ENCODE measurements at regions not wholly inside any gene's neighbourhood (a gene's known extent, or its start where the extent isn't known, plus 50 kb on each side); places are given as distances from the start of the nearest gene placed in this dataset.

GRCh38 chr11:16554361-16554760, 184.1 kb upstream of the C11orf58 start:
- Histone ChIP-seq H3K27me3 (ENCODE audit: control insufficient read depth in 4 of 4, insufficient read depth in 4 of 4, low read length in 3 of 4) (no peaks in the 10 kb centered on the region), H3K4me1 (ENCODE audit: control insufficient read depth in 4 of 4, insufficient read depth in 4 of 4, low read length in 3 of 4) (no peaks in the 10 kb centered on the region), H3K36me3 (ENCODE audit: control insufficient read depth in 4 of 4, insufficient read depth in 3 of 4, low read depth in 1 of 4, low read length in 3 of 4) (no peaks in the 10 kb centered on the region), H3K27ac (ENCODE audit: low read depth in 1 of 2, low read length in 2 of 2) (no peak overlapping the region), H3K9ac (ENCODE audit: low read depth in 1 of 2, low read length in 2 of 2) (no peak overlapping the region), H3K9me3 (ENCODE audit: control insufficient read depth in 4 of 4, low read length in 3 of 4) (no peaks in the 10 kb centered on the region), H3K4me3 (ENCODE audit: low read depth in 1 of 3, low read length in 3 of 3) (no peak overlapping the region)
- DNase-seq (ENCODE audit: low spot score), result no peak
- 80% methylated on average over 2 of the region's 2 CpGs for WGBS
- TF ChIP-seq MAX (IDR thresholded peaks at IDR 0.05), result no peak
- TF ChIP-seq FOXA1 (IDR thresholded peaks at IDR 0.05), result no peak
- no peak for TF ChIP-seq RXRA (IDR thresholded peaks at IDR 0.05)
- no peak for TF ChIP-seq ATF3 (IDR thresholded peaks at IDR 0.05)
- no peak for TF ChIP-seq SP1 (IDR thresholded peaks at IDR 0.05)
- no peak for TF ChIP-seq NR2F2 (IDR thresholded peaks at IDR 0.05)
- TF ChIP-seq FOXA2 (IDR thresholded peaks at IDR 0.05), result no peak
- no peak for TF ChIP-seq RAD21 (IDR thresholded peaks at IDR 0.05)
- TF ChIP-seq JUND (IDR thresholded peaks at IDR 0.05), result no peak
- no peak for TF ChIP-seq EGR1 (IDR thresholded peaks at IDR 0.05; ENCODE audit: low read depth in 2 of 2)
- no peak for TF ChIP-seq HNF4G (IDR thresholded peaks at IDR 0.05)

GRCh38 chr11:16547879-16548278, 190.6 kb upstream of the C11orf58 start:
- DNase-seq (ENCODE audit: low spot score), result no peak
- Histone ChIP-seq H3K9ac (ENCODE audit: low read depth in 1 of 2, low read length in 2 of 2) (no peak overlapping the region), H3K27me3 (ENCODE audit: control insufficient read depth in 4 of 4, insufficient read depth in 4 of 4, low read length in 3 of 4) (no peaks in the 10 kb centered on the region), H3K9me3 (ENCODE audit: control insufficient read depth in 4 of 4, low read length in 3 of 4) (peaks cover 0 to 1% (median 0%) of the 10 kb centered on the region in 4 donors), H3K4me1 (ENCODE audit: control insufficient read depth in 4 of 4, insufficient read depth in 4 of 4, low read length in 3 of 4) (no peaks in the 10 kb centered on the region), H3K36me3 (ENCODE audit: control insufficient read depth in 4 of 4, insufficient read depth in 3 of 4, low read depth in 1 of 4, low read length in 3 of 4) (no peaks in the 10 kb centered on the region), H3K27ac (ENCODE audit: low read depth in 1 of 2, low read length in 2 of 2) (no peak overlapping the region), H3K4me3 (ENCODE audit: low read depth in 1 of 3, low read length in 3 of 3) (no peak overlapping the region)
- WGBS, result 93% methylated on average over 4 of the region's 4 CpGs
- TF ChIP-seq, protein P1, sequence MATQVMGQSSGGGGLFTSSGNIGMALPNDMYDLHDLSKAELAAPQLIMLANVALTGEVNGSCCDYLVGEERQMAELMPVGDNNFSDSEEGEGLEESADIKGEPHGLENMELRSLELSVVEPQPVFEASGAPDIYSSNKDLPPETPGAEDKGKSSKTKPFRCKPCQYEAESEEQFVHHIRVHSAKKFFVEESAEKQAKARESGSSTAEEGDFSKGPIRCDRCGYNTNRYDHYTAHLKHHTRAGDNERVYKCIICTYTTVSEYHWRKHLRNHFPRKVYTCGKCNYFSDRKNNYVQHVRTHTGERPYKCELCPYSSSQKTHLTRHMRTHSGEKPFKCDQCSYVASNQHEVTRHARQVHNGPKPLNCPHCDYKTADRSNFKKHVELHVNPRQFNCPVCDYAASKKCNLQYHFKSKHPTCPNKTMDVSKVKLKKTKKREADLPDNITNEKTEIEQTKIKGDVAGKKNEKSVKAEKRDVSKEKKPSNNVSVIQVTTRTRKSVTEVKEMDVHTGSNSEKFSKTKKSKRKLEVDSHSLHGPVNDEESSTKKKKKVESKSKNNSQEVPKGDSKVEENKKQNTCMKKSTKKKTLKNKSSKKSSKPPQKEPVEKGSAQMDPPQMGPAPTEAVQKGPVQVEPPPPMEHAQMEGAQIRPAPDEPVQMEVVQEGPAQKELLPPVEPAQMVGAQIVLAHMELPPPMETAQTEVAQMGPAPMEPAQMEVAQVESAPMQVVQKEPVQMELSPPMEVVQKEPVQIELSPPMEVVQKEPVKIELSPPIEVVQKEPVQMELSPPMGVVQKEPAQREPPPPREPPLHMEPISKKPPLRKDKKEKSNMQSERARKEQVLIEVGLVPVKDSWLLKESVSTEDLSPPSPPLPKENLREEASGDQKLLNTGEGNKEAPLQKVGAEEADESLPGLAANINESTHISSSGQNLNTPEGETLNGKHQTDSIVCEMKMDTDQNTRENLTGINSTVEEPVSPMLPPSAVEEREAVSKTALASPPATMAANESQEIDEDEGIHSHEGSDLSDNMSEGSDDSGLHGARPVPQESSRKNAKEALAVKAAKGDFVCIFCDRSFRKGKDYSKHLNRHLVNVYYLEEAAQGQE (IDR thresholded peaks at IDR 0.05), result no peak
- TF ChIP-seq YY1 (IDR thresholded peaks at IDR 0.05), result no peak
- TF ChIP-seq, protein P2, sequence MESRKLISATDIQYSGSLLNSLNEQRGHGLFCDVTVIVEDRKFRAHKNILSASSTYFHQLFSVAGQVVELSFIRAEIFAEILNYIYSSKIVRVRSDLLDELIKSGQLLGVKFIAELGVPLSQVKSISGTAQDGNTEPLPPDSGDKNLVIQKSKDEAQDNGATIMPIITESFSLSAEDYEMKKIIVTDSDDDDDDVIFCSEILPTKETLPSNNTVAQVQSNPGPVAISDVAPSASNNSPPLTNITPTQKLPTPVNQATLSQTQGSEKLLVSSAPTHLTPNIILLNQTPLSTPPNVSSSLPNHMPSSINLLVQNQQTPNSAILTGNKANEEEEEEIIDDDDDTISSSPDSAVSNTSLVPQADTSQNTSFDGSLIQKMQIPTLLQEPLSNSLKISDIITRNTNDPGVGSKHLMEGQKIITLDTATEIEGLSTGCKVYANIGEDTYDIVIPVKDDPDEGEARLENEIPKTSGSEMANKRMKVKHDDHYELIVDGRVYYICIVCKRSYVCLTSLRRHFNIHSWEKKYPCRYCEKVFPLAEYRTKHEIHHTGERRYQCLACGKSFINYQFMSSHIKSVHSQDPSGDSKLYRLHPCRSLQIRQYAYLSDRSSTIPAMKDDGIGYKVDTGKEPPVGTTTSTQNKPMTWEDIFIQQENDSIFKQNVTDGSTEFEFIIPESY (IDR thresholded peaks at IDR 0.05), result no peak
- no peak for TF ChIP-seq GABPA (IDR thresholded peaks at IDR 0.05 in 1 of 2, conservative IDR thresholded peaks at IDR 0.05 in 1 of 2)
- no peak for TF ChIP-seq NR2F2 (IDR thresholded peaks at IDR 0.05)
- no peak for TF ChIP-seq HNF4G (IDR thresholded peaks at IDR 0.05)
- TF ChIP-seq EGR1 (IDR thresholded peaks at IDR 0.05; ENCODE audit: low read depth in 2 of 2), result no peak
- TF ChIP-seq, protein P3, sequence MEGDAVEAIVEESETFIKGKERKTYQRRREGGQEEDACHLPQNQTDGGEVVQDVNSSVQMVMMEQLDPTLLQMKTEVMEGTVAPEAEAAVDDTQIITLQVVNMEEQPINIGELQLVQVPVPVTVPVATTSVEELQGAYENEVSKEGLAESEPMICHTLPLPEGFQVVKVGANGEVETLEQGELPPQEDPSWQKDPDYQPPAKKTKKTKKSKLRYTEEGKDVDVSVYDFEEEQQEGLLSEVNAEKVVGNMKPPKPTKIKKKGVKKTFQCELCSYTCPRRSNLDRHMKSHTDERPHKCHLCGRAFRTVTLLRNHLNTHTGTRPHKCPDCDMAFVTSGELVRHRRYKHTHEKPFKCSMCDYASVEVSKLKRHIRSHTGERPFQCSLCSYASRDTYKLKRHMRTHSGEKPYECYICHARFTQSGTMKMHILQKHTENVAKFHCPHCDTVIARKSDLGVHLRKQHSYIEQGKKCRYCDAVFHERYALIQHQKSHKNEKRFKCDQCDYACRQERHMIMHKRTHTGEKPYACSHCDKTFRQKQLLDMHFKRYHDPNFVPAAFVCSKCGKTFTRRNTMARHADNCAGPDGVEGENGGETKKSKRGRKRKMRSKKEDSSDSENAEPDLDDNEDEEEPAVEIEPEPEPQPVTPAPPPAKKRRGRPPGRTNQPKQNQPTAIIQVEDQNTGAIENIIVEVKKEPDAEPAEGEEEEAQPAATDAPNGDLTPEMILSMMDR (IDR thresholded peaks at IDR 0.05; ENCODE audit: low read depth, low read length, missing input control), result no peak
- no peak for TF ChIP-seq TAF1 (conservative IDR thresholded peaks at IDR 0.05)
- TF ChIP-seq SP1 (IDR thresholded peaks at IDR 0.05), result no peak
- TF ChIP-seq FOXA2 (IDR thresholded peaks at IDR 0.05), result no peak
- TF ChIP-seq MAX (IDR thresholded peaks at IDR 0.05), result no peak
- TF ChIP-seq JUND (IDR thresholded peaks at IDR 0.05), result no peak
- no peak for TF ChIP-seq ATF3 (IDR thresholded peaks at IDR 0.05)
- no peak for TF ChIP-seq FOXA1 (IDR thresholded peaks at IDR 0.05)
- no peak for TF ChIP-seq HNF4A (conservative IDR thresholded peaks at IDR 0.05)
- TF ChIP-seq RXRA (IDR thresholded peaks at IDR 0.05), result no peak
- no peak for TF ChIP-seq RAD21 (IDR thresholded peaks at IDR 0.05)
